LNCAP (cell line): ENCODE measurements at regions not wholly inside any gene's neighbourhood (a gene's known extent, or its start where the extent isn't known, plus 50 kb on each side); places are given as distances from the start of the nearest gene placed in this dataset.
A peak's percentile ranks its signal among the peaks of the same experiment; 100 is the strongest.

Source experiments
- CTCF ChIP-seq: fragments of 450-650 bp; IDR thresholded peaks from 2 replicates; pipeline ENCODE4 v1.5.1; 2017; ENCODE audit warnings: mild to moderate bottlenecking

GRCh38 chr3:151995091-151995490 lies 121.6 kb downstream of the SUCNR1 start:
- TF ChIP-seq CTCF = no peak

GRCh38 chr3:151998744-151999143 lies 125.3 kb downstream of the SUCNR1 start:
- TF ChIP-seq CTCF = no peak

GRCh38 chr3:151999936-152000335 lies 126.5 kb downstream of the SUCNR1 start:
- TF ChIP-seq CTCF = no peak

GRCh38 chr3:152011812-152012735 lies 138.6 kb downstream of the SUCNR1 start:
- no peak for TF ChIP-seq CTCF

GRCh38 chr3:152019508-152019907 lies 146.1 kb downstream of the SUCNR1 start:
- no peak for TF ChIP-seq CTCF

GRCh38 chr3:152021951-152022461 lies 148.6 kb downstream of the SUCNR1 start:
- TF ChIP-seq CTCF = no peak

GRCh38 chr3:152026033-152026556 lies 152.7 kb downstream of the SUCNR1 start:
- peak; percentile 32; the same call in 1 of the 2 replicates for TF ChIP-seq CTCF
